ENCODE measurements at regions not wholly inside any gene's neighbourhood (a gene's known extent, or its start where the extent isn't known, plus 50 kb on each side); places are given as distances from the start of the nearest gene placed in this dataset.
A peak's percentile ranks its signal among the peaks of the same experiment; 100 is the strongest.
"Not testable (repeated sequence)": the region's sequence is repeated elsewhere in the genome, so short reads cannot be mapped to it uniquely, and the experiment has no call there.

DNA sequence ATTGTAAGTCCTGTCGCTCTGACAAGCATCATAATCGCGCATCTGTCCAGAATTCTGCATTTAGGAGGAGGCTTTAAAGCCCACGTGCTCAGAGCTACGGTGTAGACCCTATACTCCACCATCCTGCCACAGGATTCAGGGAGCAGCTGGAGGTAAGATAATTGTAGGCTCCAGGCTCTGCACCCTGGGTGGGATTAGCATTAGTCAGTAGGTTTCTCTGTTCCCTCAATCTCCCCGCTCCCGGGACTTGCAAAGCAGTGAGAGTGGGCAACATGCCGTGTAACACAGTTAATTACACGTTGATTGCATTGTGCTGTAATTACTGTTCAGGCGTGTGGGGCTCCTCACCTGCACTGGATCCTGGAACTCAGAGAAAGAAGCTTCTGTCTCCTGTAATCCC lies 89.3 kb upstream of the CUX1 start:
- H4K20me1 ChIP-seq (ENCODE audit: insufficient read depth, low read length), result no peaks in the 10 kb centered on the region
- peaks cover 9% of the 10 kb centered on the region for H3K4me1 ChIP-seq (ENCODE audit: insufficient read depth, low read length)
- H3K9me3 ChIP-seq (ENCODE audit: low read depth, low read length), result no peaks in the 10 kb centered on the region
- TF ChIP-seq, protein P1, sequence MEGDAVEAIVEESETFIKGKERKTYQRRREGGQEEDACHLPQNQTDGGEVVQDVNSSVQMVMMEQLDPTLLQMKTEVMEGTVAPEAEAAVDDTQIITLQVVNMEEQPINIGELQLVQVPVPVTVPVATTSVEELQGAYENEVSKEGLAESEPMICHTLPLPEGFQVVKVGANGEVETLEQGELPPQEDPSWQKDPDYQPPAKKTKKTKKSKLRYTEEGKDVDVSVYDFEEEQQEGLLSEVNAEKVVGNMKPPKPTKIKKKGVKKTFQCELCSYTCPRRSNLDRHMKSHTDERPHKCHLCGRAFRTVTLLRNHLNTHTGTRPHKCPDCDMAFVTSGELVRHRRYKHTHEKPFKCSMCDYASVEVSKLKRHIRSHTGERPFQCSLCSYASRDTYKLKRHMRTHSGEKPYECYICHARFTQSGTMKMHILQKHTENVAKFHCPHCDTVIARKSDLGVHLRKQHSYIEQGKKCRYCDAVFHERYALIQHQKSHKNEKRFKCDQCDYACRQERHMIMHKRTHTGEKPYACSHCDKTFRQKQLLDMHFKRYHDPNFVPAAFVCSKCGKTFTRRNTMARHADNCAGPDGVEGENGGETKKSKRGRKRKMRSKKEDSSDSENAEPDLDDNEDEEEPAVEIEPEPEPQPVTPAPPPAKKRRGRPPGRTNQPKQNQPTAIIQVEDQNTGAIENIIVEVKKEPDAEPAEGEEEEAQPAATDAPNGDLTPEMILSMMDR (IDR thresholded peaks at IDR 0.05; ENCODE audit: extremely low read depth, low read depth, low read length), result no peak
- no peak overlapping the region for H3K4me2 ChIP-seq (ENCODE audit: insufficient read depth, low read length)
- H2AFZ ChIP-seq (ENCODE audit: low read length), result no peak overlapping the region
- peak; percentile 45 for DNase-seq (ENCODE audit: insufficient read length, low spot score, missing footprints)
- no peak overlapping the region for H3K27ac ChIP-seq (ENCODE audit: low read depth, low read length)
- H3K79me2 ChIP-seq (ENCODE audit: insufficient read depth, low read length), result no peaks in the 10 kb centered on the region
- H3K36me3 ChIP-seq (ENCODE audit: insufficient read depth, low read length), result no peaks in the 10 kb centered on the region
- H3K4me3 ChIP-seq (ENCODE audit: insufficient read depth, low read length), result no peak overlapping the region
- peaks cover 2% of the 10 kb centered on the region for H3K27me3 ChIP-seq (ENCODE audit: insufficient read depth, low read length)

DNA sequence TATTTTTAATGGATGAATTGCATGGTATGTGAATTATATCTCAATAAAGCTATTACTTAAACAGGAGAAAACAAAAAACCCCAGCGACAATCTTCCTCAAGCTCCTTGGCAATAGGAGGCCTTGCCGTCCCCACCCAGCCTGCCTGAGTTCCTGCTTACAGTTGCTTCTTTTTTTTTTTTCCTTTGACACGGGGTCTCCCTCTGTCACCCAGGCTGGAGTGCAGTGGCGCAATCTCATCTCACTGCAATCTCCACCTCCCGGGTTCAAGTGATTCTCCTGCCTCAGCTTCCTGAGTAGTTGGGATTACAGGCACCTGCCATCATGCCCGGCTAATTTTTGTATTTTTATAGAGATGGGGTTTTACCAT lies 88.6 kb upstream of the CUX1 start:
- not testable (repeated sequence) for H3K36me3 ChIP-seq (ENCODE audit: insufficient read depth, low read length); H3K27me3 ChIP-seq (ENCODE audit: insufficient read depth, low read length); H3K4me2 ChIP-seq (ENCODE audit: insufficient read depth, low read length); H2AFZ ChIP-seq (ENCODE audit: low read length); H3K4me3 ChIP-seq (ENCODE audit: insufficient read depth, low read length); H3K9me3 ChIP-seq (ENCODE audit: low read depth, low read length); H3K79me2 ChIP-seq (ENCODE audit: insufficient read depth, low read length); H4K20me1 ChIP-seq (ENCODE audit: insufficient read depth, low read length); DNase-seq (ENCODE audit: insufficient read length, low spot score, missing footprints)
- Histone ChIP-seq H3K4me1 (ENCODE audit: insufficient read depth, low read length) (peaks cover 15% of the 10 kb centered on the region), H3K27ac (ENCODE audit: low read depth, low read length) (peak overlapping the region; percentile 75)

DNA sequence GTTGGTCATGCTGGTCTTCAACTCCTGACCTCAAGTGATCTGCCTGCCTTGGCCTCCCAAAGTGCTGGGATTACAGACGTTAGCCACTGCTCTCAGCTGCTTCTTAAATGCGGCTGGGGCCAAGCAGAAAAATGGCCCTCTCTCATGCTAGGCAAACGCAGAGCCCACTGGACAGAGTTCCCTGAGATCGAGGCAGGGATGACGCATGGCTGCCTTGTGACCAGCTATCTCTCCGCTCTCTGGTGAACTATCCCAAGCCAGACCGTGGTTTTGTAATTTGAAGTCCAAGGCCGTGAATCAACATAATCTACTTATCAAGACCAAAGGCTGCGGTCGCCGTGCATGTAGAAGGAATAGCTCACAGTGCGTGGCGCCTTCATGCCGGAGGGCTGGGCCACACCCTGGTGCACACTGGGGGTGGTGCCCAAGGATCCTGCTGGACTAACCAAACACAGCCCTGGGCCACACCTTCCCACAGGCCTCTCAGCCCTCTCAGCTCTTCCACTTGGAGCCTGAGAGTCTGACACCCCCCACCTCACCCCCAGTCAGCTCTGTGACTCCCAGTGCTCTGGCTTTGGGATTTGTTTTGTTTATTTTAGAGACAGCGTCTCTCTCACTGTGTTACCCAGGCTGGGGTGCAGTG lies 88.1 kb upstream of the CUX1 start:
- H3K4me1 ChIP-seq (ENCODE audit: insufficient read depth, low read length), result peaks cover 15% of the 10 kb centered on the region
- H3K4me3 ChIP-seq (ENCODE audit: insufficient read depth, low read length), result no peak overlapping the region
- H3K9me3 ChIP-seq (ENCODE audit: low read depth, low read length), result no peaks in the 10 kb centered on the region
- no peaks in the 10 kb centered on the region for H3K36me3 ChIP-seq (ENCODE audit: insufficient read depth, low read length)
- H4K20me1 ChIP-seq (ENCODE audit: insufficient read depth, low read length), result no peaks in the 10 kb centered on the region
- H3K4me2 ChIP-seq (ENCODE audit: insufficient read depth, low read length), result no peak overlapping the region
- peaks cover 2% of the 10 kb centered on the region for H3K27me3 ChIP-seq (ENCODE audit: insufficient read depth, low read length)
- TF ChIP-seq, protein P1 (IDR thresholded peaks at IDR 0.05; ENCODE audit: extremely low read depth, low read depth, low read length), result no peak
- no peak overlapping the region for H2AFZ ChIP-seq (ENCODE audit: low read length)
- H3K79me2 ChIP-seq (ENCODE audit: insufficient read depth, low read length), result no peaks in the 10 kb centered on the region
- peak overlapping the region; percentile 75 for H3K27ac ChIP-seq (ENCODE audit: low read depth, low read length)
- DNase-seq (ENCODE audit: insufficient read length, low spot score, missing footprints), result peak; percentile 91

DNA sequence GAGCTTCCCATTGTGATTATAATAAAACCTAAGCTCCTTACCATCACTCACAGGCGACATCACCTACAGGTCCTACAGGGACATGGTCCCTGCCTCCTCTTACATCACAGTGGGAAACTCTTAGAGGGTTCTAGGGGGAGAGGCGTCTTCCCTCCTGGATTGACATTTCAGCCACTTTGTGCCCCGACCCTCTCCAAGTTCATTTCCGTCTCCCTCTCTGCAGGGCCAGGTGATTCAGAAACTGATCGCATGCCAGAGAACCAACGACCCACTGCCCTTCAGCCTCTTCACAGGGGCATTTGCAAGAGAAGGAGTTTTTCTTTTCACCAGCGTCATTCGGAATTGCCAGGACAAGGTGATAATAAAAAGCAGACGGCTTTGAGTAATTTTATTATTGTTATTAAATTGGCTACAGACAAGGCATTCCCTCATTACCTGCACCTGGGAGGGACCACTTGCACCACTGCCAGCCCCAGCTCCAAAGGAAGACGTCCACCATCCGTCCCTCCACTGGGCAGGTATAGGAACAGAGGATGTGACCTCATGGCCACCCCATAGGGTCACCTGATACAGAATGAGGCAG lies 85.8 kb upstream of the CUX1 start:
- H3K36me3 ChIP-seq (ENCODE audit: insufficient read depth, low read length), result no peaks in the 10 kb centered on the region
- no peak overlapping the region for H3K27ac ChIP-seq (ENCODE audit: low read depth, low read length)
- TF ChIP-seq, protein P1 (IDR thresholded peaks at IDR 0.05; ENCODE audit: extremely low read depth, low read depth, low read length), result no peak
- no peak overlapping the region for H3K4me2 ChIP-seq (ENCODE audit: insufficient read depth, low read length)
- no peaks in the 10 kb centered on the region for H3K9me3 ChIP-seq (ENCODE audit: low read depth, low read length)
- H3K4me1 ChIP-seq (ENCODE audit: insufficient read depth, low read length), result peaks cover 15% of the 10 kb centered on the region
- H4K20me1 ChIP-seq (ENCODE audit: insufficient read depth, low read length), result no peaks in the 10 kb centered on the region
- no peak overlapping the region for H3K4me3 ChIP-seq (ENCODE audit: insufficient read depth, low read length)
- H2AFZ ChIP-seq (ENCODE audit: low read length), result no peak overlapping the region
- peaks cover 2% of the 10 kb centered on the region for H3K27me3 ChIP-seq (ENCODE audit: insufficient read depth, low read length)
- H3K79me2 ChIP-seq (ENCODE audit: insufficient read depth, low read length), result no peaks in the 10 kb centered on the region
- DNase-seq (ENCODE audit: insufficient read length, low spot score, missing footprints), result no peak
